Lung microvascular endothelial cell (primary cell): ENCODE measurements at regions not wholly inside any gene's neighbourhood (a gene's known extent, or its start where the extent isn't known, plus 50 kb on each side); places are given as distances from the start of the nearest gene placed in this dataset.
"Not testable (repeated sequence)": the region's sequence is repeated elsewhere in the genome, so short reads cannot be mapped to it uniquely, and the experiment has no call there.

Experiments
- DNase-seq, 2 donors: peaks; one replicate each; pipeline versions ENCODE4 v3.0.0 to v3.0.0-alpha.2; 2010; ENCODE audit warnings: low read depth in 2 of 2

- DNase-seq: peak; percentile 58 to 69
Observed at GRCh38 chr1:58968360-58968952, 184.6 kb upstream of the JUN start.

GRCh38 chr1:58969176-58969575 is 185.3 kb upstream of the JUN start:
- DNase-seq: not testable (repeated sequence)

- no peak for DNase-seq
Observed at GRCh38 chr1:58971629-58972140, 187.8 kb upstream of the JUN start.

- DNase-seq: no peak
Observed at GRCh38 chr1:58975888-58976287, 192.0 kb upstream of the JUN start.

GRCh38 chr1:58976294-58976693 is 192.4 kb upstream of the JUN start:
- no peak for DNase-seq

- no peak for DNase-seq
Observed at GRCh38 chr1:58977598-58977997, 193.8 kb upstream of the JUN start.

GRCh38 chr1:58978096-58978495 is 194.2 kb upstream of the JUN start:
- no peak for DNase-seq

GRCh38 chr1:58979086-58979485 is 195.2 kb upstream of the JUN start:
- no peak for DNase-seq

GRCh38 chr1:58979677-58980076 is 195.8 kb upstream of the JUN start:
- no peak for DNase-seq

- no peak for DNase-seq
Observed at GRCh38 chr1:58981392-58981791, 197.5 kb upstream of the JUN start.

GRCh38 chr1:58982259-58982998 is 198.6 kb upstream of the JUN start:
- peak; percentile 13 to 85 for DNase-seq

GRCh38 chr1:58983162-58983561 is 199.3 kb upstream of the JUN start:
- no peak for DNase-seq

- peak in 1 of 2 donors; percentile 36 for DNase-seq
Observed at GRCh38 chr1:58983633-58984245, 199.9 kb upstream of the JUN start.

- no peak for DNase-seq
Observed at GRCh38 chr1:58986996-58987767, 203.3 kb upstream of the JUN start.

- DNase-seq: no peak
Observed at GRCh38 chr1:58988752-58989151, 204.9 kb upstream of the JUN start.

GRCh38 chr1:58989845-58990244 is 206.0 kb upstream of the JUN start:
- DNase-seq: no peak

- peak in 1 of 2 donors; percentile 7 for DNase-seq
Observed at GRCh38 chr1:58991305-58991704, 207.5 kb upstream of the JUN start.

GRCh38 chr1:58992643-58993042 is 208.8 kb upstream of the JUN start:
- DNase-seq: no peak

- no peak for DNase-seq
Observed at GRCh38 chr1:58993403-58993802, 209.6 kb upstream of the JUN start.

GRCh38 chr1:58994664-58995063 is 210.8 kb upstream of the JUN start:
- DNase-seq: no peak

- no peak for DNase-seq
Observed at GRCh38 chr1:58996341-58997059, 212.7 kb upstream of the JUN start.
